NCI-H446 (cell line): ENCODE measurements at regions not wholly inside any gene's neighbourhood (a gene's known extent, or its start where the extent isn't known, plus 50 kb on each side); places are given as distances from the start of the nearest gene placed in this dataset.
"Not testable (repeated sequence)": the region's sequence is repeated elsewhere in the genome, so short reads cannot be mapped to it uniquely, and the experiment has no call there.

Experiments
- DNase-seq, 2 experiments: peaks; one replicate each; lab custom pipeline; 2025; lab: John Stamatoyannopoulos, UW

GRCh38 chr1:99501871-99502270 lies 144.0 kb upstream of the PALMD start:
- DNase-seq: no peak

GRCh38 chr1:99502400-99502799 lies 143.5 kb upstream of the PALMD start:
- no peak for DNase-seq

- DNase-seq: no peak
Measured at GRCh38 chr1:99503276-99503747, 142.6 kb upstream of the PALMD start.

- DNase-seq: no peak
Measured at GRCh38 chr1:99504287-99504686, 141.6 kb upstream of the PALMD start.

- DNase-seq: no peak
Measured at GRCh38 chr1:99506631-99507030, 139.3 kb upstream of the PALMD start.

GRCh38 chr1:99507446-99507845 lies 138.5 kb upstream of the PALMD start:
- not testable (repeated sequence) for DNase-seq

- no peak for DNase-seq
Measured at GRCh38 chr1:99507906-99508732, 137.8 kb upstream of the PALMD start.

GRCh38 chr1:99508733-99509445 lies 137.0 kb upstream of the PALMD start:
- not testable (repeated sequence) for DNase-seq

GRCh38 chr1:99514823-99515552 lies 130.9 kb upstream of the PALMD start:
- not testable (repeated sequence) for DNase-seq

GRCh38 chr1:99516141-99516540 lies 129.8 kb upstream of the PALMD start:
- DNase-seq: no peak

GRCh38 chr1:99520121-99520520 lies 125.8 kb upstream of the PALMD start:
- DNase-seq: no peak

- DNase-seq: peak in 1 of 2 experiments; percentile 50
Measured at GRCh38 chr1:99525331-99525730, 120.6 kb upstream of the PALMD start.

GRCh38 chr1:99527078-99527477 lies 118.8 kb upstream of the PALMD start:
- DNase-seq: peak in 1 of 2 experiments; percentile 30

GRCh38 chr1:99527545-99527944 lies 118.4 kb upstream of the PALMD start:
- no peak for DNase-seq

GRCh38 chr1:99529002-99529401 lies 116.9 kb upstream of the PALMD start:
- DNase-seq: no peak

GRCh38 chr1:99531578-99532275 lies 114.2 kb upstream of the PALMD start:
- DNase-seq: no peak

GRCh38 chr1:99532276-99532580 lies 113.7 kb upstream of the PALMD start:
- peak in 1 of 2 experiments; percentile 20 for DNase-seq

- DNase-seq: no peak
Measured at GRCh38 chr1:99533909-99534637, 111.8 kb upstream of the PALMD start.

- DNase-seq: no peak
Measured at GRCh38 chr1:99534638-99534930, 111.3 kb upstream of the PALMD start.

- DNase-seq: no peak
Measured at GRCh38 chr1:99535470-99536164, 110.3 kb upstream of the PALMD start.
